Fibroblast of skin of left quadriceps (primary cell): ENCODE measurements at regions not wholly inside any gene's neighbourhood (a gene's known extent, or its start where the extent isn't known, plus 50 kb on each side); places are given as distances from the start of the nearest gene placed in this dataset.

ENCODE experiments used
- DNase-seq, 2 experiments: peaks; one replicate each; pipeline ENCODE4 v3.0.0-alpha.2; 2013; ENCODE audit warnings: low read depth in 2 of 2

- no peak for DNase-seq
Observed at GRCh38 chr6:129967427-129967826, 51.0 kb upstream of the L3MBTL3 start.

GRCh38 chr6:129966125-129966524, 52.3 kb upstream of the L3MBTL3 start:
- DNase-seq = no peak

GRCh38 chr6:129965096-129965495, 53.3 kb upstream of the L3MBTL3 start:
- DNase-seq = no peak

- DNase-seq = no peak
Observed at GRCh38 chr6:129959358-129959930, 58.9 kb upstream of the L3MBTL3 start.

GRCh38 chr6:129957941-129958898, 60.2 kb upstream of the L3MBTL3 start:
- no peak for DNase-seq

- no peak for DNase-seq
Observed at GRCh38 chr6:129955584-129955983, 62.8 kb upstream of the L3MBTL3 start.

GRCh38 chr6:129954749-129955431, 63.5 kb upstream of the L3MBTL3 start:
- no peak for DNase-seq

- DNase-seq = no peak
Observed at GRCh38 chr6:129947797-129948196, 70.6 kb upstream of the L3MBTL3 start.

- DNase-seq = no peak
Observed at GRCh38 chr6:129946439-129947140, 71.8 kb upstream of the L3MBTL3 start.

- no peak for DNase-seq
Observed at GRCh38 chr6:129943637-129944271, 74.6 kb upstream of the L3MBTL3 start.

GRCh38 chr6:129940454-129941195, 77.8 kb upstream of the L3MBTL3 start:
- no peak for DNase-seq

- DNase-seq = no peak
Observed at GRCh38 chr6:129938249-129939020, 77.3 kb upstream of the TMEM244 start.

GRCh38 chr6:129936329-129937165, 75.4 kb upstream of the TMEM244 start:
- DNase-seq = peak; percentile 39 to 44

- DNase-seq = no peak
Observed at GRCh38 chr6:129932321-129932720, 71.2 kb upstream of the TMEM244 start.

GRCh38 chr6:129929433-129929832, 68.3 kb upstream of the TMEM244 start:
- DNase-seq = peak; percentile 59 to 60

- DNase-seq = peak; percentile 12 to 18
Observed at GRCh38 chr6:129923530-129924250, 62.6 kb upstream of the TMEM244 start.

GRCh38 chr6:129921169-129921817, 60.2 kb upstream of the TMEM244 start:
- no peak for DNase-seq
